AG04449 (cell line): ENCODE measurements at regions not wholly inside any gene's neighbourhood (a gene's known extent, or its start where the extent isn't known, plus 50 kb on each side); places are given as distances from the start of the nearest gene placed in this dataset.

ENCODE experiments used
- CTCF ChIA-PET: fragments of 350-600 bp; formaldehyde crosslinking; extraction: SDS; loops from one replicate; lab custom pipeline; 2021; ENCODE audit warnings: antibody characterized with exemption; lab: Yijun Ruan, JAX
- POLR2A ChIA-PET: fragments of 400-600, 350-600 bp; formaldehyde crosslinking; extraction: SDS; loops from one replicate; lab custom pipeline; 2020; ENCODE audit warnings: antibody characterized with exemption, inconsistent platforms; lab: Yijun Ruan, JAX
- DNase-seq: peaks from one replicate; pipeline ENCODE4 v3.0.0-alpha.2; 2010; ENCODE audit warnings: low read depth, low spot score
- H3K4me3 ChIP-seq: 2 replicates; pipeline ENCODE4 v1.5.1; 2011; ENCODE audit warnings: low read depth, mild to moderate bottlenecking, control low read depth, low read length
- CTCF ChIP-seq: IDR thresholded peaks from one replicate; pipeline ENCODE4 v1.5.1; 2011; ENCODE audit warnings: mild to moderate bottlenecking, moderate library complexity, low read length, control low read depth, inconsistent platforms; ENCODE audit not compliant: insufficient read depth; ENCODE audit errors: missing control alignments

- DNase-seq = no peak
- H3K4me3 ChIP-seq = no peak overlapping the region
- no peak for TF ChIP-seq CTCF
- ChIA-PET CTCF (no interaction called here), POLR2A (no interaction called here)
These were observed 276.9 kb downstream of the PTBP2 start for GRCh38 chr1:96998466-96998865.

- ChIA-PET POLR2A (no interaction called here), CTCF (no interaction called here)
- no peak overlapping the region for H3K4me3 ChIP-seq
- DNase-seq = no peak
- no peak for TF ChIP-seq CTCF
These were observed 277.6 kb downstream of the PTBP2 start for GRCh38 chr1:96999191-96999590.

DNA sequence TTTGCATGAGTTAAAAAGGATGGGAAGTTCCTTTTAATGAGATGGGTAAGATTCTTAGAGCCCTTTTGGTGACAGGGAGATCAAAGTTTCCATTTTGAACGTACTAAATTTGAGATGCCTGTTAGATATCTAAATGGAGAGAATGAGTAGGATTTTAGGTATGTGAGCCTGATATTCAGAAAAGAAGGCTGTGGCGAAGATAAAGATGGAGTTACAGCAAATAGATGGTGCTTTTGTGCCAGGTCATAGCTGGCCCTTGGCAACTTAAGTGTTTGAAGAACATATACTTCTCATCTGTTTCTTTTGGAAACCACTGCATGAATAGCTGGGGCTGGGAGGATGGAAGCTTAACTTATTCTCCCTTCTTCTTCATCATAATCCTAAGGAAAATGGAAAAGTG is 282.5 kb downstream of the PTBP2 start:
- ChIA-PET POLR2A (no interaction called here), CTCF (interaction anchor here (1.0 kb wide), 1 partner anchor 14 kb away, joined by 5 read pairs; no protein-coding TSS in a partner anchor)
- no peak for TF ChIP-seq CTCF
- H3K4me3 ChIP-seq = no peak overlapping the region
- no peak for DNase-seq

DNA sequence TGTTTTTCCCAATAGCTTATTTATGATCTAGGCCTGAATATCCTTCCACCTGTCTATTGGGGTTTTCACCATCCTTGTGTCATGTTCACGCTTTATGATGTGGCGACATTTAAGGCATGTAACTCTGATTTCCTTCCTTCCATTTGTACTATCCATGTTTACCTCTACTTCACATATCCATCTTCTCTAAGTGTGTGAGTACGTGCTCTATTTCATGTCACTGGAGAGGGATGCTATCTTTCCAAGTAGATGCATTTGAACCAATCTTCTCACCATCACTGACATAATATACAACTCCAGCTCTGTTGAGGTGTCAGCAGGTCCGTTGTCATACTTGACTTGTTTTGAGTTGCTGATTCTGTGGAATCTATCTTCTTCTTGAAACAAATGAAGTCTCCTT is 283.2 kb downstream of the PTBP2 start:
- DNase-seq = no peak
- no peak for TF ChIP-seq CTCF
- no peak overlapping the region for H3K4me3 ChIP-seq
- ChIA-PET POLR2A (no interaction called here), CTCF (interaction anchor here (1.0 kb wide), 1 partner anchor 14 kb away, joined by 5 read pairs; no protein-coding TSS in a partner anchor)

- TF ChIP-seq CTCF = no peak
- no peak for DNase-seq
- H3K4me3 ChIP-seq = no peak overlapping the region
- ChIA-PET CTCF (interaction anchor here (1.1 kb wide), 1 partner anchor 41 kb away, joined by 3 read pairs; no protein-coding TSS in a partner anchor), POLR2A (no interaction called here)
These were observed 284.6 kb downstream of the PTBP2 start for GRCh38 chr1:97006044-97006661.

DNA sequence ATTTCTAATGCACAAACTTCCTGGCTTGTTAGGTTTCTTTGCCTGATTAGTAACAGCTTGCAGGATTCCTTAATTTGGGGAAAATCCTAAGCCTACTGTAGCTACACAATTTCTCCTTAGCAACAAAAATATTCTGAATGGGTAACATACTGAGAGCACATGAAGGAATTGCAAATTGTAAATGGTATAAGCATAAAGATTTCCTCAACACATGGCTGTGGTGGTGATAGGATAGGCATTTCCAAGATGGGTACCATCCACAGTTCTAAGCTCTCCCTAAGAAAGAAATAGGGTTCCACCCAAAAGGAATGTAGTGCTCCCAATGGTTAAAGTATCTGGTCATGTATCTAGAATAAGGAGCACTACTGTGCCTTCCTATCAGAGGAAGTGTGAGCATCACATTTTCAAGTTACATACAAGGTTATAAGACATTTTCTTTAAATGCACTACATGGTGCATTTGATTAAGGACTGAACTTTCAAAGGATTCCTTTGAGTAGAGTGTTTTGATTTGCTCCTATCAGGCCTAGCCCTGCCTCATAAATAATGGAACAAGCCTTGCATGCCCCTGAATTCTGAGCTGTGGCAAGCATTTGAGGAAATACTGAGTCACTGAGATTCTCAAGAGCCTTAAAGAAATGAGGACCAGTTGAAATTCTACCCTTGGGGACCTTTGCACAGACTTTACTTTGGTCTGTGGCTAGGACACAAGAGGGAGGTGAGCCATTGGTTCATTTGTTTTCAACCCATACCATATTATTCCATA is 286.4 kb downstream of the PTBP2 start:
- no peak for DNase-seq
- ChIA-PET CTCF (no interaction called here), POLR2A (no interaction called here)

More for the DNA sequence above, 286.4 kb downstream of the PTBP2 start:
- TF ChIP-seq CTCF = no peak
- H3K4me3 ChIP-seq = no peak overlapping the region
